A549 (cell line): ENCODE measurements at regions not wholly inside any gene's neighbourhood (a gene's known extent, or its start where the extent isn't known, plus 50 kb on each side); places are given as distances from the start of the nearest gene placed in this dataset.
A peak's percentile ranks its signal among the peaks of the same experiment; 100 is the strongest.

Source experiments
- ATAC-seq, 2 experiments: fragments of 200-7000 bp in 1 of 2; fragments of >200 bp in 1 of 2; cut with Nextera tagmentation in 1 of 2; cut with Tn5 transposase in 1 of 2; 3 replicates each; pipeline versions ENCODE4 v1.8.0 to v1.9.1; 2018 to 2020; ENCODE audit warnings: mild to moderate bottlenecking in 1 of 2, moderate library complexity in 1 of 2
- CTCF ChIA-PET: fragments of 300-600 bp; sonication (Branson Sonifier 250); formaldehyde crosslinking; extraction: SDS; loops from one replicate; lab custom pipeline; 2021; ENCODE audit warnings: antibody characterized with exemption, inconsistent platforms; lab: Yijun Ruan, JAX
- POLR2A ChIA-PET: fragments of 350-600 bp; formaldehyde crosslinking; extraction: SDS; loops from one replicate; lab custom pipeline; 2021; ENCODE audit warnings: antibody characterized with exemption, inconsistent platforms; lab: Yijun Ruan, JAX
- DNase-seq, 2 experiments: peaks; one replicate each; pipeline versions ENCODE4 v3.0.0 to v3.0.0-alpha.2; 2011 to 2016; ENCODE audit warnings: low read depth in 1 of 2, low spot score in 1 of 2
- FAIRE-seq: peaks from 2 replicates; lab custom pipeline; 2011; peaks lifted over from hg19 to GRCh38; lab: Jason Lieb, UNC
- H3K27ac ChIP-seq, 2 experiments: fragments of >200 bp; sonication (Bioruptor Twin); formaldehyde crosslinking; 3 replicates each; pipeline ENCODE4 v1.5.1; 2016 to 2017
- H3K4me1 ChIP-seq: fragments of >200 bp; sonication (Bioruptor Twin); formaldehyde crosslinking; 3 replicates; pipeline ENCODE4 v1.6.1; 2016
- H3K4me2 ChIP-seq: fragments of >200 bp; sonication (Bioruptor Twin); formaldehyde crosslinking; 3 replicates; pipeline ENCODE4 v1.6.1; 2016
- H3K4me3 ChIP-seq: fragments of >200 bp; sonication (Bioruptor Twin); formaldehyde crosslinking; 3 replicates; pipeline ENCODE4 v1.5.1; 2016
- H3K9me3 ChIP-seq: fragments of >200 bp; sonication (Bioruptor Twin); formaldehyde crosslinking; 3 replicates; pipeline ENCODE4 v1.6.1; 2016
- BCL3 ChIP-seq: fragments of >200 bp; sonication (Bioruptor Twin); formaldehyde crosslinking; IDR thresholded peaks from 3 replicates; pipeline ENCODE4 v1.6.1; 2016
- CBX2 ChIP-seq: fragments of 200-600 bp; sonication (generic); IDR thresholded peaks from 2 replicates; pipeline ENCODE4 v1.6.1; 2016; ENCODE audit warnings: low read depth, mild to moderate bottlenecking, borderline replicate concordance
- HEYL ChIP-seq: fragments of 250-450 bp; sonication (Bioruptor Pico); IDR thresholded peaks from 2 replicates; pipeline ENCODE4 v1.8.0; 2021; ENCODE audit warnings: mild to moderate bottlenecking, moderate library complexity
- HMGXB4 ChIP-seq: fragments of 250-450 bp; sonication (Bioruptor Pico); IDR thresholded peaks from 2 replicates; pipeline ENCODE4 v1.5.0; 2021; ENCODE audit warnings: mild to moderate bottlenecking, moderate library complexity, borderline replicate concordance
- KDM1A ChIP-seq: fragments of 200-600 bp; sonication (generic); IDR thresholded peaks from 2 replicates; pipeline ENCODE4 v1.6.1; 2016; ENCODE audit warnings: low read depth, mild to moderate bottlenecking
- MYC ChIP-seq: IDR thresholded peaks from 2 replicates; pipeline ENCODE4 v1.6.1; 2012; ENCODE audit warnings: mild to moderate bottlenecking, inconsistent platforms, low read length, improper control_type of control experiment, borderline replicate concordance
- NPAS2 ChIP-seq: fragments of 250-450 bp; sonication (Bioruptor Pico); IDR thresholded peaks from 2 replicates; pipeline ENCODE4 v1.8.0; 2022; ENCODE audit warnings: mild to moderate bottlenecking, moderate library complexity, borderline replicate concordance
- RCOR1 ChIP-seq: fragments of 150-350 bp; IDR thresholded peaks from 2 replicates; pipeline ENCODE4 v1.6.1; 2014; ENCODE audit warnings: antibody characterized with exemption, low read length, low read depth
- RFX5 ChIP-seq: fragments of 450-650 bp; IDR thresholded peaks from 2 replicates; pipeline ENCODE4 v1.7.1; 2014; ENCODE audit warnings: antibody characterized with exemption, mild to moderate bottlenecking, moderate library complexity
- SREBF2 ChIP-seq: fragments of 450-650 bp; IDR thresholded peaks from 2 replicates; pipeline ENCODE4 v1.6.1; 2014; ENCODE audit warnings: mild to moderate bottlenecking, moderate library complexity
- TFCP2L1 ChIP-seq: fragments of 250-450 bp; sonication (Bioruptor Pico); IDR thresholded peaks from 2 replicates; pipeline ENCODE4 v1.5.0; 2021; ENCODE audit warnings: mild to moderate bottlenecking
- TP53 ChIP-seq: fragments of 250-450 bp; sonication (Bioruptor Pico); IDR thresholded peaks from 2 replicates; pipeline ENCODE4 v1.5.0; 2021; ENCODE audit warnings: mild to moderate bottlenecking, moderate library complexity
- USF2 ChIP-seq: fragments of 450-650 bp; IDR thresholded peaks from 2 replicates; pipeline ENCODE4 v1.6.1; 2014; ENCODE audit warnings: antibody characterized with exemption
- WGBS: methylation state at CpG from one replicate; pipeline ENCODE4 v1.1.6; 2017; ENCODE audit errors: missing lambda C conversion rate; 5-methylcytosine and 5-hydroxymethylcytosine counted together
- TF ChIP-seq, protein P1 (sequence below): fragments of >200 bp; sonication (Bioruptor Twin); formaldehyde crosslinking; IDR thresholded peaks from 2 replicates; pipeline ENCODE4 v1.6.1; 2016
- TF ChIP-seq, protein P2 (sequence below): fragments of 200-600 bp; sonication (generic); IDR thresholded peaks from 2 replicates; pipeline ENCODE4 v1.6.1; 2016; ENCODE audit warnings: antibody characterized with exemption, mild to moderate bottlenecking, moderate library complexity
- TF ChIP-seq, protein P3 (sequence below): fragments of >200 bp; sonication (Bioruptor Twin); formaldehyde crosslinking; IDR thresholded peaks from 3 replicates; pipeline ENCODE4 v1.5.1; 2016
- TF ChIP-seq, protein P4 (sequence below): IDR thresholded peaks from 2 replicates; pipeline ENCODE4 v1.6.1; 2012; ENCODE audit warnings: low read depth, borderline replicate concordance

- POLR2A ChIA-PET = no interaction called here
- H3K27ac ChIP-seq = peak overlapping the region in 1 of 2 experiments; percentile 31; a peak in 1 of 6 replicates
- ATAC-seq (no peak), FAIRE-seq (no peak)
- CTCF ChIA-PET = interaction anchor here (0.7 to 5.7 kb wide), 14 partner anchors 10 to 470 kb away, joined by 3 to 73 read pairs (median 7); no protein-coding TSS in a partner anchor
- no peaks in the 10 kb centered on the region for H3K9me3 ChIP-seq
- H3K4me3 ChIP-seq = no peak overlapping the region
- no peak overlapping the region for H3K4me2 ChIP-seq
- WGBS = 87% methylated on average over 7 of the region's 7 CpGs
- TF ChIP-seq SREBF2 (no peak), TFCP2L1 (CRISPR knock-in tag) (no peak)
- TF ChIP-seq, all 56 proteins: peak for 0
- no peak for DNase-seq
- peaks cover 21% of the 10 kb centered on the region; the same call in 2 of the 3 replicates for H3K4me1 ChIP-seq
Observed at GRCh38 chr2:191522478-191523120, 155.3 kb upstream of the NABP1 start.

DNA sequence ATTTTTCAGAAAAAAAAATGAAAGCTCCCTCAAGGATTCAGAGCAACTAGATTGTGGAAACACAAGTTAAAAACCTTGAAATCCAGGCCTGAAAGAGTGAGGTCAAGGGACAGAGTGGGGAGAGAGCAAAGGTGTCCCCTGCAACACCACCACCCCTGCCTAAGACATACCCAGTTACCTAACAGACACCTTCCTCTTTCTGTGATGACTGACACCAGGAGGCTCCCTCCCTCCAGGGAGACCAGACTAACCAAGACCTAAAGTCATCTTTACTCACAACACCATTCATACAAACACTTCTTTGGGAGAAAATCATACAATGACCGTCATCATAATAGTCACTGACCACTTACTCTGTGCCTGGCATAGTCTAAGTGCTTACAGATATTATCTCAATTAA is 151.8 kb upstream of the NABP1 start:
- no peak for DNase-seq
- POLR2A ChIA-PET = no interaction called here

GRCh38 chr2:191526536-191526935 is 151.4 kb upstream of the NABP1 start:
- ChIA-PET POLR2A (no interaction called here), CTCF (interaction anchor here (1.4 to 5.7 kb wide), 3 partner anchors 308 to 474 kb away, joined by 3 to 73 read pairs (median 9); no protein-coding TSS in a partner anchor)
- DNase-seq = no peak
- TF ChIP-seq RCOR1 = no peak
- TF ChIP-seq MYC = no peak
- TF ChIP-seq, protein P1, sequence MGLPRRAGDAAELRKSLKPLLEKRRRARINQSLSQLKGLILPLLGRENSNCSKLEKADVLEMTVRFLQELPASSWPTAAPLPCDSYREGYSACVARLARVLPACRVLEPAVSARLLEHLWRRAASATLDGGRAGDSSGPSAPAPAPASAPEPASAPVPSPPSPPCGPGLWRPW = no peak
- no peak for TF ChIP-seq HMGXB4 (CRISPR knock-in tag)
- TF ChIP-seq, protein P2, sequence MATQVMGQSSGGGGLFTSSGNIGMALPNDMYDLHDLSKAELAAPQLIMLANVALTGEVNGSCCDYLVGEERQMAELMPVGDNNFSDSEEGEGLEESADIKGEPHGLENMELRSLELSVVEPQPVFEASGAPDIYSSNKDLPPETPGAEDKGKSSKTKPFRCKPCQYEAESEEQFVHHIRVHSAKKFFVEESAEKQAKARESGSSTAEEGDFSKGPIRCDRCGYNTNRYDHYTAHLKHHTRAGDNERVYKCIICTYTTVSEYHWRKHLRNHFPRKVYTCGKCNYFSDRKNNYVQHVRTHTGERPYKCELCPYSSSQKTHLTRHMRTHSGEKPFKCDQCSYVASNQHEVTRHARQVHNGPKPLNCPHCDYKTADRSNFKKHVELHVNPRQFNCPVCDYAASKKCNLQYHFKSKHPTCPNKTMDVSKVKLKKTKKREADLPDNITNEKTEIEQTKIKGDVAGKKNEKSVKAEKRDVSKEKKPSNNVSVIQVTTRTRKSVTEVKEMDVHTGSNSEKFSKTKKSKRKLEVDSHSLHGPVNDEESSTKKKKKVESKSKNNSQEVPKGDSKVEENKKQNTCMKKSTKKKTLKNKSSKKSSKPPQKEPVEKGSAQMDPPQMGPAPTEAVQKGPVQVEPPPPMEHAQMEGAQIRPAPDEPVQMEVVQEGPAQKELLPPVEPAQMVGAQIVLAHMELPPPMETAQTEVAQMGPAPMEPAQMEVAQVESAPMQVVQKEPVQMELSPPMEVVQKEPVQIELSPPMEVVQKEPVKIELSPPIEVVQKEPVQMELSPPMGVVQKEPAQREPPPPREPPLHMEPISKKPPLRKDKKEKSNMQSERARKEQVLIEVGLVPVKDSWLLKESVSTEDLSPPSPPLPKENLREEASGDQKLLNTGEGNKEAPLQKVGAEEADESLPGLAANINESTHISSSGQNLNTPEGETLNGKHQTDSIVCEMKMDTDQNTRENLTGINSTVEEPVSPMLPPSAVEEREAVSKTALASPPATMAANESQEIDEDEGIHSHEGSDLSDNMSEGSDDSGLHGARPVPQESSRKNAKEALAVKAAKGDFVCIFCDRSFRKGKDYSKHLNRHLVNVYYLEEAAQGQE = no peak
- no peak for TF ChIP-seq USF2
- H3K9me3 ChIP-seq = no peaks in the 10 kb centered on the region
- H3K4me2 ChIP-seq = no peak overlapping the region
- no peak for FAIRE-seq
- 59% methylated on average over 2 of the region's 2 CpGs for WGBS
- peaks cover 5% of the 10 kb centered on the region; the same call in 1 of the 3 replicates for H3K4me1 ChIP-seq
- ATAC-seq = no peak
- no peak overlapping the region for H3K4me3 ChIP-seq
- H3K27ac ChIP-seq = no peak overlapping the region

More for the DNA sequence above, 151.8 kb upstream of the NABP1 start:
- no peak for ATAC-seq
- Histone ChIP-seq H3K4me1 (peaks cover 10% of the 10 kb centered on the region; the same call in 2 of the 3 replicates), H3K9me3 (no peaks in the 10 kb centered on the region), H3K4me2 (no peak overlapping the region), H3K27ac (no peak overlapping the region), H3K4me3 (no peak overlapping the region)
- WGBS = 91% methylated on average over 1 of the region's 1 CpG
- FAIRE-seq = no peak
- TF ChIP-seq, protein P3, sequence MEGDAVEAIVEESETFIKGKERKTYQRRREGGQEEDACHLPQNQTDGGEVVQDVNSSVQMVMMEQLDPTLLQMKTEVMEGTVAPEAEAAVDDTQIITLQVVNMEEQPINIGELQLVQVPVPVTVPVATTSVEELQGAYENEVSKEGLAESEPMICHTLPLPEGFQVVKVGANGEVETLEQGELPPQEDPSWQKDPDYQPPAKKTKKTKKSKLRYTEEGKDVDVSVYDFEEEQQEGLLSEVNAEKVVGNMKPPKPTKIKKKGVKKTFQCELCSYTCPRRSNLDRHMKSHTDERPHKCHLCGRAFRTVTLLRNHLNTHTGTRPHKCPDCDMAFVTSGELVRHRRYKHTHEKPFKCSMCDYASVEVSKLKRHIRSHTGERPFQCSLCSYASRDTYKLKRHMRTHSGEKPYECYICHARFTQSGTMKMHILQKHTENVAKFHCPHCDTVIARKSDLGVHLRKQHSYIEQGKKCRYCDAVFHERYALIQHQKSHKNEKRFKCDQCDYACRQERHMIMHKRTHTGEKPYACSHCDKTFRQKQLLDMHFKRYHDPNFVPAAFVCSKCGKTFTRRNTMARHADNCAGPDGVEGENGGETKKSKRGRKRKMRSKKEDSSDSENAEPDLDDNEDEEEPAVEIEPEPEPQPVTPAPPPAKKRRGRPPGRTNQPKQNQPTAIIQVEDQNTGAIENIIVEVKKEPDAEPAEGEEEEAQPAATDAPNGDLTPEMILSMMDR = no peak
- no peak for TF ChIP-seq BCL3
- no peak for TF ChIP-seq KDM1A
- TF ChIP-seq HEYL (CRISPR knock-in tag) = no peak
- no peak for TF ChIP-seq RFX5
- TF ChIP-seq TP53 (CRISPR knock-in tag) = no peak
- TF ChIP-seq NPAS2 (CRISPR knock-in tag) = no peak
- TF ChIP-seq CBX2 = no peak
- TF ChIP-seq, protein P4, sequence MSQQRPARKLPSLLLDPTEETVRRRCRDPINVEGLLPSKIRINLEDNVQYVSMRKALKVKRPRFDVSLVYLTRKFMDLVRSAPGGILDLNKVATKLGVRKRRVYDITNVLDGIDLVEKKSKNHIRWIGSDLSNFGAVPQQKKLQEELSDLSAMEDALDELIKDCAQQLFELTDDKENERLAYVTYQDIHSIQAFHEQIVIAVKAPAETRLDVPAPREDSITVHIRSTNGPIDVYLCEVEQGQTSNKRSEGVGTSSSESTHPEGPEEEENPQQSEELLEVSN = no peak
- CTCF ChIA-PET = interaction anchor here (1.2 to 5.7 kb wide), 5 partner anchors 25 to 476 kb away, joined by 3 to 73 read pairs (median 7); no protein-coding TSS in a partner anchor
